Left colon (tissue), 2 donors: ENCODE measurements at regions not wholly inside any gene's neighbourhood (a gene's known extent, or its start where the extent isn't known, plus 50 kb on each side); places are given as distances from the start of the nearest gene placed in this dataset.
"Not testable (repeated sequence)": the region's sequence is repeated elsewhere in the genome, so short reads cannot be mapped to it uniquely, and the experiment has no call there.

Source experiments
- ATAC-seq: fragments of 200-7000 bp; cut with Tn5 transposase; one replicate; pipeline ENCODE4 v1.9.1; 2020; ENCODE audit warnings: mild to moderate bottlenecking, moderate library complexity
- DNase-seq, 2 donors: peaks; one replicate each; pipeline ENCODE4 v3.0.0-alpha.2; 2020
- intact Hi-C, 2 donors: fragments of 100-400 bp; cut with DNase I in 1 of 2; cut with micrococcal nuclease in 1 of 2; formaldehyde crosslinking; loops; one replicate each; pipeline versions ENCODE4 v1.11.2 to v1.14.0; 2022; cut with DNase I, micrococcal nuclease
- donor health status: DM: no; HTN: no; CAD: no.
- donor health status: DM: yes; HTN: yes; CAD: no.

- DNase-seq (no peak), ATAC-seq (no peak)
- intact Hi-C loops: no loop called here
Observed at GRCh38 chr3:69505770-69506407, 120.0 kb upstream of the FRMD4B start.

- no peak for DNase-seq
- no peak for ATAC-seq
- intact Hi-C loops: no loop called here
Observed at GRCh38 chr3:69504232-69504631, 118.3 kb upstream of the FRMD4B start.

- intact Hi-C loops: no loop called here
- DNase-seq (peak; percentile 12 to 39), ATAC-seq (no peak)
Observed at GRCh38 chr3:69500604-69501003, 114.7 kb upstream of the FRMD4B start.

- intact Hi-C loops: no loop called here
- ATAC-seq (no peak), DNase-seq (peak; percentile 8 to 32)
Observed at GRCh38 chr3:69499899-69500421, 114.1 kb upstream of the FRMD4B start.

GRCh38 chr3:69499422-69499821 is 113.5 kb upstream of the FRMD4B start:
- ATAC-seq: no peak
- DNase-seq: no peak
- intact Hi-C loops: no loop called here

GRCh38 chr3:69496856-69497255 is 111.0 kb upstream of the FRMD4B start:
- no peak for DNase-seq
- ATAC-seq: no peak
- intact Hi-C loops: no loop called here

GRCh38 chr3:69494185-69494584 is 108.3 kb upstream of the FRMD4B start:
- intact Hi-C loops: no loop called here
- DNase-seq (no peak), ATAC-seq (no peak)

- DNase-seq (no peak), ATAC-seq (no peak)
- intact Hi-C loops: no loop called here
Observed at GRCh38 chr3:69493157-69493556, 107.3 kb upstream of the FRMD4B start.

- intact Hi-C loops: no loop called here
- ATAC-seq (no peak), DNase-seq (no peak)
Observed at GRCh38 chr3:69491975-69492374, 106.1 kb upstream of the FRMD4B start.

- no peak for ATAC-seq
- intact Hi-C loops: no loop called here
Observed at GRCh38 chr3:69490971-69491370, 105.1 kb upstream of the FRMD4B start.

GRCh38 chr3:69490235-69490634 is 104.3 kb upstream of the FRMD4B start:
- DNase-seq (no peak), ATAC-seq (no peak)
- intact Hi-C loops: no loop called here

More at GRCh38 chr3:69490971-69491370, 105.1 kb upstream of the FRMD4B start:
- no peak for DNase-seq

- no peak for ATAC-seq
- intact Hi-C loops: no loop called here
- DNase-seq: no peak
Observed at GRCh38 chr3:69488026-69488425, 102.1 kb upstream of the FRMD4B start.

GRCh38 chr3:69485489-69485888 is 99.6 kb upstream of the FRMD4B start:
- DNase-seq: no peak
- ATAC-seq: no peak
- intact Hi-C loops: no loop called here

- no peak for ATAC-seq
Observed at GRCh38 chr3:69484507-69485393, 98.9 kb upstream of the FRMD4B start.

GRCh38 chr3:69483449-69483848 is 97.6 kb upstream of the FRMD4B start:
- ATAC-seq (no peak), DNase-seq (no peak)
- intact Hi-C loops: no loop called here

More at GRCh38 chr3:69484507-69485393, 98.9 kb upstream of the FRMD4B start:
- intact Hi-C loops: no loop called here
- DNase-seq: no peak

GRCh38 chr3:69480986-69481385 is 95.1 kb upstream of the FRMD4B start:
- ATAC-seq, DNase-seq, intact Hi-C loops: not testable (repeated sequence)

- intact Hi-C loops: no loop called here
- DNase-seq (no peak), ATAC-seq (no peak)
Observed at GRCh38 chr3:69474186-69474585, 88.3 kb upstream of the FRMD4B start.

GRCh38 chr3:69472093-69472492 is 86.2 kb upstream of the FRMD4B start:
- DNase-seq (no peak), ATAC-seq (no peak)
- intact Hi-C loops: no loop called here

GRCh38 chr3:69463531-69463930 is 77.6 kb upstream of the FRMD4B start:
- no peak for DNase-seq
- no peak for ATAC-seq
- intact Hi-C loops: no loop called here

- ATAC-seq (no peak), DNase-seq (no peak)
- intact Hi-C loops: no loop called here
Observed at GRCh38 chr3:69462826-69463100, 76.9 kb upstream of the FRMD4B start.
